H1 (cell line): ENCODE measurements at regions not wholly inside any gene's neighbourhood (a gene's known extent, or its start where the extent isn't known, plus 50 kb on each side); places are given as distances from the start of the nearest gene placed in this dataset.

ENCODE experiments used
- CHD7 ChIP-seq: fragments of 300-600 bp; sonication (generic); IDR thresholded peaks from 2 replicates; pipeline ENCODE4 v1.7.1; 2012; ENCODE audit warnings: low read length, moderate library complexity, mild to moderate bottlenecking, inconsistent platforms; ENCODE audit not compliant: insufficient replicate concordance
- CTBP2 ChIP-seq: IDR thresholded peaks from 2 replicates; pipeline ENCODE4 v1.7.0; 2011; ENCODE audit warnings: borderline replicate concordance, mild to moderate bottlenecking, moderate library complexity, mixed read lengths, low read length; ENCODE audit not compliant: insufficient read depth, insufficient read length
- GABPA ChIP-seq: IDR thresholded peaks from 2 replicates; pipeline ENCODE4 v1.6.1; 2011; ENCODE audit warnings: mild to moderate bottlenecking, low read length, moderate library complexity, borderline replicate concordance; ENCODE audit not compliant: insufficient read depth
- MAX ChIP-seq: IDR thresholded peaks from 2 replicates; pipeline ENCODE4 v1.6.1; 2012; ENCODE audit warnings: inconsistent platforms
- SRF ChIP-seq: IDR thresholded peaks from 2 replicates; pipeline ENCODE4 v1.6.1; 2011; ENCODE audit warnings: mild to moderate bottlenecking, low read depth, low read length, moderate library complexity

GRCh38 chr12:75781532-75782046 is 250.0 kb downstream of the PHLDA1 start (continued):
- no peak for TF ChIP-seq CHD7
- TF ChIP-seq MAX, result no peak
- no peak for TF ChIP-seq SRF
- no peak for TF ChIP-seq CTBP2
- no peak for TF ChIP-seq GABPA
- TF ChIP-seq, all 59 proteins: peak for 0
